MCF 10A (cell line): ENCODE measurements at regions not wholly inside any gene's neighbourhood (a gene's known extent, or its start where the extent isn't known, plus 50 kb on each side); places are given as distances from the start of the nearest gene placed in this dataset.

ENCODE experiments used
- BruUV-seq: library from RNA; stranded (reverse); fragments of 400-500 nt; replicated peaks from 2 replicates; lab custom pipeline; 2021; lab: Mats Ljungman, UMichigan
- CTCF ChIA-PET: fragments of 300-600 bp; sonication (Branson Sonifier 250); formaldehyde crosslinking; extraction: SDS; loops from one replicate; lab custom pipeline; 2021; ENCODE audit warnings: antibody characterized with exemption, inconsistent platforms; lab: Yijun Ruan, JAX
- POLR2A ChIA-PET: fragments of 300-600, 350-650 bp; sonication (Branson Sonifier 250); formaldehyde crosslinking; extraction: SDS; loops from one replicate; lab custom pipeline; 2020; ENCODE audit warnings: antibody characterized with exemption, inconsistent platforms; lab: Yijun Ruan, JAX
- DNase-seq: peaks from one replicate; pipeline ENCODE4 v3.0.0-alpha.2; 2018; ENCODE audit not compliant: unreplicated experiment
- H3K27ac Mint-ChIP-seq: one replicate; pipeline ENCODE4 v1.8.0; 2022; ENCODE audit warnings: mild to moderate bottlenecking, low read depth, mixed read lengths; ENCODE audit not compliant: unreplicated experiment
- H3K27me3 Mint-ChIP-seq: one replicate; pipeline ENCODE4 v1.8.0; 2022; ENCODE audit warnings: mixed read lengths; ENCODE audit not compliant: insufficient read depth, unreplicated experiment
- H3K36me3 Mint-ChIP-seq: one replicate; pipeline ENCODE4 v1.8.0; 2022; ENCODE audit warnings: mild to moderate bottlenecking, moderate library complexity, mixed read lengths; ENCODE audit not compliant: insufficient read depth, unreplicated experiment
- H3K4me1 Mint-ChIP-seq: one replicate; pipeline ENCODE4 v1.8.0; 2022; ENCODE audit warnings: mixed read lengths; ENCODE audit not compliant: insufficient read depth, unreplicated experiment
- H3K4me3 Mint-ChIP-seq: one replicate; pipeline ENCODE4 v1.8.0; 2022; ENCODE audit warnings: mild to moderate bottlenecking, moderate library complexity, mixed read lengths; ENCODE audit not compliant: unreplicated experiment
- H3K9me3 Mint-ChIP-seq: one replicate; pipeline ENCODE4 v1.8.0; 2022; ENCODE audit warnings: mixed read lengths; ENCODE audit not compliant: unreplicated experiment
- intact Hi-C: fragments of 100-400 bp; cut with micrococcal nuclease; formaldehyde crosslinking; loops from 2 replicates; pipeline ENCODE4 v1.14.1; 2022
- TF ChIP-seq, protein P1 (sequence below): fragments of 200-600 bp; IDR thresholded peaks from one replicate; pipeline ENCODE4 v1.8.0; 2022; ENCODE audit warnings: antibody characterized with exemption, mild to moderate bottlenecking; ENCODE audit not compliant: unreplicated experiment

GRCh38 chr2:42113452-42113851, 55.7 kb upstream of the EML4 start:
- ChIA-PET POLR2A (interaction anchor here (0.6 kb wide), 1 partner anchor 872 kb away, joined by 3 read pairs; no protein-coding TSS in a partner anchor), CTCF (interaction anchor here (1.0 to 1.1 kb wide), 2 partner anchors 17 to 125 kb away, joined by 3 read pairs; no protein-coding TSS in a partner anchor)
- Mint-ChIP-seq H3K27me3 (no peaks in the 10 kb centered on the region), H3K9me3 (no peaks in the 10 kb centered on the region), H3K27ac (no peak overlapping the region), H3K4me1 (peaks cover 16% of the 10 kb centered on the region), H3K36me3 (no peaks in the 10 kb centered on the region), H3K4me3 (no peak overlapping the region)
- no peak for DNase-seq
- intact Hi-C loops, result no loop called here
- no TSS peak for BruUV-seq
- TF ChIP-seq, protein P1, sequence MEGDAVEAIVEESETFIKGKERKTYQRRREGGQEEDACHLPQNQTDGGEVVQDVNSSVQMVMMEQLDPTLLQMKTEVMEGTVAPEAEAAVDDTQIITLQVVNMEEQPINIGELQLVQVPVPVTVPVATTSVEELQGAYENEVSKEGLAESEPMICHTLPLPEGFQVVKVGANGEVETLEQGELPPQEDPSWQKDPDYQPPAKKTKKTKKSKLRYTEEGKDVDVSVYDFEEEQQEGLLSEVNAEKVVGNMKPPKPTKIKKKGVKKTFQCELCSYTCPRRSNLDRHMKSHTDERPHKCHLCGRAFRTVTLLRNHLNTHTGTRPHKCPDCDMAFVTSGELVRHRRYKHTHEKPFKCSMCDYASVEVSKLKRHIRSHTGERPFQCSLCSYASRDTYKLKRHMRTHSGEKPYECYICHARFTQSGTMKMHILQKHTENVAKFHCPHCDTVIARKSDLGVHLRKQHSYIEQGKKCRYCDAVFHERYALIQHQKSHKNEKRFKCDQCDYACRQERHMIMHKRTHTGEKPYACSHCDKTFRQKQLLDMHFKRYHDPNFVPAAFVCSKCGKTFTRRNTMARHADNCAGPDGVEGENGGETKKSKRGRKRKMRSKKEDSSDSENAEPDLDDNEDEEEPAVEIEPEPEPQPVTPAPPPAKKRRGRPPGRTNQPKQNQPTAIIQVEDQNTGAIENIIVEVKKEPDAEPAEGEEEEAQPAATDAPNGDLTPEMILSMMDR, result no peak

GRCh38 chr2:42114091-42114490, 55.1 kb upstream of the EML4 start:
- Mint-ChIP-seq H3K27ac (no peak overlapping the region), H3K36me3 (no peaks in the 10 kb centered on the region), H3K9me3 (no peaks in the 10 kb centered on the region), H3K27me3 (no peaks in the 10 kb centered on the region), H3K4me3 (no peak overlapping the region), H3K4me1 (peaks cover 22% of the 10 kb centered on the region)
- DNase-seq, result no peak
- TF ChIP-seq, protein P1, result no peak
- BruUV-seq, result no TSS peak
- ChIA-PET CTCF (interaction anchor here (0.6 to 2.6 kb wide), 4 partner anchors 18 to 783 kb away, joined by 3 to 9 read pairs (median 4); no protein-coding TSS in a partner anchor), POLR2A (no interaction called here)
- intact Hi-C loops, result no loop called here

GRCh38 chr2:42115588-42115987, 53.6 kb upstream of the EML4 start:
- no peaks in the 10 kb centered on the region for H3K9me3 Mint-ChIP-seq
- H3K27me3 Mint-ChIP-seq, result no peaks in the 10 kb centered on the region
- H3K27ac Mint-ChIP-seq, result no peak overlapping the region
- no peak for DNase-seq
- intact Hi-C loops, result no loop called here
- TF ChIP-seq, protein P1, result no peak
- ChIA-PET POLR2A (no interaction called here), CTCF (interaction anchor here (2.1 to 2.6 kb wide), 2 partner anchors 19 to 25 kb away, joined by 7 to 9 read pairs; no protein-coding TSS in a partner anchor)
- H3K4me3 Mint-ChIP-seq, result no peak overlapping the region
- peaks cover 23% of the 10 kb centered on the region for H3K4me1 Mint-ChIP-seq
- no peaks in the 10 kb centered on the region for H3K36me3 Mint-ChIP-seq
- no TSS peak for BruUV-seq

- BruUV-seq, result no TSS peak
- Mint-ChIP-seq H3K4me3 (no peak overlapping the region), H3K4me1 (peaks cover 23% of the 10 kb centered on the region), H3K36me3 (no peaks in the 10 kb centered on the region), H3K27me3 (no peaks in the 10 kb centered on the region), H3K9me3 (peaks cover 3% of the 10 kb centered on the region), H3K27ac (no peak overlapping the region)
- ChIA-PET POLR2A (interaction anchor here (1.6 to 1.9 kb wide), 2 partner anchors 16 to 22 kb away, joined by 3 to 7 read pairs; no protein-coding TSS in a partner anchor), CTCF (interaction anchor here (0.6 to 2.6 kb wide), 4 partner anchors 20 to 263 kb away, joined by 3 to 9 read pairs (median 6); no protein-coding TSS in a partner anchor)
- no peak for DNase-seq
- intact Hi-C loops, result no loop called here
- TF ChIP-seq, protein P1, result no peak
Observed at GRCh38 chr2:42116195-42117181, 52.7 kb upstream of the EML4 start.
